ENCODE measurements at regions not wholly inside any gene's neighbourhood (a gene's known extent, or its start where the extent isn't known, plus 50 kb on each side); places are given as distances from the start of the nearest gene placed in this dataset.

DNA sequence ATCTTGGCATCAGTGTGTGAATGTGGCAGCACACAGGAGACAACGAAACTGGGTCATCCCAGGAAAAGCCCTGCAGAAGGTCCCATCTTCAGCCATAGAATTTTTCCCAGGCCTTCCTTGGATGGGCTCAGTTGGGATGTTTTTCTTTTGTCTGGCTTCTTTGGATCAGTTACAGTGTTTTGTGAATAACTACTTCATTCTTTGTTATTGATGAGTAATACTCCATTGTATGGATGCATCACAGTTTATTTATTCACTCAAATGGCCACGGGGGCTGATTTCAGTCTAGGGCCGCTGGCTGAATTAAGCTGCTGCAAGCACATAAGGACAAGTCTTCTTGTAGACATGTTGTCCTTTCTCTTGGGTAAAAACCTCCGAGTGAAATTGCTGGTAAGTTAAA lies 81.3 kb upstream of the CD93 start:
- DNase-seq (ENCODE audit: low read depth), result no peak

DNA sequence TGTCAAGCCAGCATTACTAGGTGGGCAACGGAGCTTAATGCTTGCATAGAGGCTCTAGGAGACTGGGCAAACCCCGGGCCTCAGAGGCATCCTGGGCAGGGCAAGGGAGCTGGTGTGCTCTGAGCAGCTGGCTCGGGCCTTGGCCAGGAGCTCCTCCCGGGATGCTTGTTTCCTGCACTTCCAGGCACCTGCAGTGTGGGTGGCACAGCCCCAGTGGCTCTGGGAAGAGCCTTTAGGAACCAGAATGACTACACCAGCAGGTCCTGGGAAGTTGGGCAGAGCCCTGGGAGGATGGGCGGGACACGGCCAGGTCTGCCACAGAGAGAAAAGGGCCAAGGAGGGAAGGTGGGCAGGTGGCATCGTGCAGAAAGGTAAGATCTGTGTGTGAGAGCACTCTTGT lies 80.4 kb upstream of the CD93 start:
- no peak for DNase-seq (ENCODE audit: low read depth)

GRCh38 chr20:23165964-23166363 lies 79.8 kb upstream of the CD93 start:
- no peak for DNase-seq (ENCODE audit: low read depth)

- no peak for DNase-seq (ENCODE audit: low read depth)
Observed at GRCh38 chr20:23165307-23165750, 79.2 kb upstream of the CD93 start.

GRCh38 chr20:23164176-23164601 lies 78.1 kb upstream of the CD93 start:
- DNase-seq (ENCODE audit: low read depth), result no peak

GRCh38 chr20:23163562-23163961 lies 77.4 kb upstream of the CD93 start:
- no peak for DNase-seq (ENCODE audit: low read depth)

- DNase-seq (ENCODE audit: low read depth), result no peak
Observed at GRCh38 chr20:23162887-23163286, 76.8 kb upstream of the CD93 start.

GRCh38 chr20:23161968-23162696 lies 76.0 kb upstream of the CD93 start:
- peak; percentile 79 for DNase-seq (ENCODE audit: low read depth)

- no peak for DNase-seq (ENCODE audit: low read depth)
Observed at GRCh38 chr20:23161244-23161891, 75.2 kb upstream of the CD93 start.

DNA sequence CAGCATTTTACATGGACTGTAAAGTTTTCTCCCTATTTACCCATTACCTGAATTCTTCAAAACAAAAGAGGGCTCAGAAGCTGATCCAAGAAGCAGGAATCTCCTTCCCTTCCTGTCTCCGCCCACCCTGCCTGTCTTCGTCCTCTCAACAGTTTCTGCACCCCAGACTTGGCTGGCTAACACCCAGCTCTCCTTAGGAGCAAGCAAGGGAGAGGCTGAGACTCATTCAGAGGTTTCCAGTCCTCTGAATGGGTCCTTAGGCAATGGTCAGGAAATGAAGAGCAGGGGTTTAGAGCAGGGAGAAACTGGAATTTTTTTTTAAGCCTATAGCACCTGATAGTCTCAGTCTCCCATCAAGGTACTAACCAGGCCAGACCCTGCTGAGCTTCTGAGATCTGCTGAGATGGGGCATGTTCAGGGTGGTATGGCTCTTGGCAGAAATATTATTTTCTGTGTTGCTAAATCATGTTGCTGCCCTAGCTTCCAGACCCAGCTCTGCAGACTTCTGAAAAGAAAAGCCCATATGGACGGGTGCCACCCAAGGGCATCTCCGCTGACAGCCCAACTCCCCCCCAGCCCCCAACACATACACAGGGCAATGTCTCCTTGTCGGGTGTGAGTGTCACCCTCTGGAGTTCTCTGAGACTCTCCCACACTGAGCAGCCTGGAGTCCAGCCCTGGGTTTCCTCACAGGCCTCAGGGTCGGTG lies 74.6 kb upstream of the CD93 start:
- DNase-seq (ENCODE audit: low read depth), result no peak

GRCh38 chr20:23159947-23160318 lies 73.8 kb upstream of the CD93 start:
- DNase-seq (ENCODE audit: low read depth), result no peak

DNA sequence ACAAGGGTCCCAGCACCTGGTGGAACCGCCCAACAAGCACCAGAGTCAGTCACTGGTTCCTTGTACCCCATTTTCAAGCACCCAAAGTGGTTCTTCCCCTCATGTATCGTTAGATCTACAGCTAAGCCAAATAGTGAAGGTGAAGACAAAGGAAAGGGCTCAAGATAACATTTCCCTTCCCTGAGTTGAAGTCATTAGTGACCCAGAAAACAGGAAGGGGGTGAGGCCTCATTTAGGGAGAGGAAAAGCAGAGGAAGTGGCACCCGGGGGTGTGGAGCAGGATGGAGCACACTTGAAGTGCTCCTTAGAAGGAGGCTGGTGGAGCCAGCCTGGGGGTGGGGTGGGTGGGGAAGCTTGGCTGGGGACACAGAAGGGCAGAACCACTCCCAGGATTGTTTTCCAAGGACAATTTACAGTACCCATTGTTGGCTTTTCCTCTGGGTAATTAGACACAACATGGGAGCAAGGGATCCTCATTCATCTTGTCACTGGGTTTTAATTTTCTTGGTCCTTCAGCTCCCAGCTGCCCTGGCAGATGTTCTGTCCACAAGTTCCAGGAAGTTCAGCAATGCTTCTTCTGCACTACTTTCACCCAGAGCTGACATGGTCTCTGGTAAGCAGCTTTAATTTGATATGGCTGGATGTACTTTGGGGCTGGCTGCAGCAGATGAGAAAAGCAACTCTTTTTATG lies 73.3 kb upstream of the CD93 start:
- no peak for DNase-seq (ENCODE audit: low read depth)

DNA sequence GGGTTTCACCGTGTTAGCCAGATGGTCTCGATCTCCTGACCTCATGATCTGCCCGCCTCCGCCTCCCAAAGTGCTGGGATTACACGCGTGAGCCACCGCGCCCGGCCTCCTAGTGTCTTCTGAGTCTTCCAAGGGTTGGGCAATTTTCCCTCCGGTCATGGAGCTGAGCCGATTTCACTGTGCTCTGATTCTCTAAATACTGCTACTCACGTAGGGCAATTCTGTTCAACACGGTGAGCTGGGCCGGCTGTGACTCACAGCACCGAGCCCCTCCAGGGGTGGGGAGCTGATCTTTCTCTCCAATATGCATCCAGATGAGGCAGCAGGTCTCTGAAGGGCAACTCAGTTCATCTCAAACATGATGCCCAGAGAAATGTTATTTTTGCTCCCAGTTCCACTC lies 71.6 kb upstream of the CD93 start:
- DNase-seq (ENCODE audit: low read depth), result no peak

DNA sequence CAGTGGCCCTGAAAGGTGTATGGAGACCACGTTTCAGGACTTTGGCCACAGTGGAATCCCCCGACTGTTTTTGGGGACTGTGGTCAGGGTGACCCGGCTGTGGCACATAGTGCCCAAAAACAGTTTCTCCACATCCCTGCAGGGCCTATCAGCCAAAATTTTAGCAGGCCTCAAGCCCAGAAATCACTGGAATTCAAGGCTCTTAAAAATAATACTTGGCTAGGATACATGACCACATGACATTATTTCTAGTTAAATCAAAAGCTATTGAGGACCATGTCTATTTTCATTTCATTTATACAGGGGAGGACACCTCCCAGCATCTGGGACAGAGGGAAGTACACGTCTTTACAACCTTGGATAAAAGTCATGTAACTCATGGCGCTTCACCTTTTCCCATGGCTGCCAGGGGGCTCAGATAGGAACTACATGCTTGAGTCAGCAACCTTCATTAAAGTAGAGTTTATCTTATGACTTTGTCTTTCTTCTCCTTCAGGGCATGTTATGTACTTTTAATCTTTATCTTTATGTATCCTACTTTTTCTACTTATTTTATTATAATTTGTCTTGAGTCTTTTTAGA lies 70.8 kb upstream of the CD93 start:
- DNase-seq (ENCODE audit: low read depth), result no peak

DNA sequence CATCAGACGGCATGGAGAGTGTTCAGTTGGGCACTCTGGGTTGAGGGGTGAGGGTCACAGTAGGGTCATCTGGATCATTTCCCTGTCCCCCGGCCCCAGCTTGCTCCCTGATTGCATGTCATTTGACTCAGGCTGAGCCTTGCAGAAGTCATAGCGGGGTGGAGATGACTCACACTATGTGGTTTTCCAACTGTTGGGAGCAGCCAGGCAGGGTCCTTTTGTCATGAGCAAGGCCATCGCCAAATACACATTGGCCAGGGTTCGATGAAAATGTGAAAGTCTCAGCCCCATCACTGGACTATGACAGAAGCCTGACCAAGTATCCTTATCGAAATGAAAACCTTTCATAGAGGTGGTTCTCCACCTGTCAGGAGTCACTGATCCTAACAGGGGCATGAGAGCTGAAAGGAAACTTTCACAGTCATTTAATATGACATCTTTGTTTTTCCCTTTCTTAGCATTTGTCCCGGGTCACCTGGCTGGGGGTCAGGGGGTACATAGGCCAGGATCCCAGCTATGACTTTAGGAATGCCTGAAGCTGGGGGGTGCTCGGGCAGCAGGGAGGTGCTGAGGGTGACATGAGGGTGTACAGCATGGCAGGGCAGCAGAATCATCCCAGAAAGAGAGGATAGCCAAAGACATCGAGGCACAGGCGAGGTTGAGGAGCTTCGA lies 70.2 kb upstream of the CD93 start:
- peak; percentile 47 for DNase-seq (ENCODE audit: low read depth)

GRCh38 chr20:23155141-23155590 lies 69.0 kb upstream of the CD93 start:
- DNase-seq (ENCODE audit: low read depth), result no peak

DNA sequence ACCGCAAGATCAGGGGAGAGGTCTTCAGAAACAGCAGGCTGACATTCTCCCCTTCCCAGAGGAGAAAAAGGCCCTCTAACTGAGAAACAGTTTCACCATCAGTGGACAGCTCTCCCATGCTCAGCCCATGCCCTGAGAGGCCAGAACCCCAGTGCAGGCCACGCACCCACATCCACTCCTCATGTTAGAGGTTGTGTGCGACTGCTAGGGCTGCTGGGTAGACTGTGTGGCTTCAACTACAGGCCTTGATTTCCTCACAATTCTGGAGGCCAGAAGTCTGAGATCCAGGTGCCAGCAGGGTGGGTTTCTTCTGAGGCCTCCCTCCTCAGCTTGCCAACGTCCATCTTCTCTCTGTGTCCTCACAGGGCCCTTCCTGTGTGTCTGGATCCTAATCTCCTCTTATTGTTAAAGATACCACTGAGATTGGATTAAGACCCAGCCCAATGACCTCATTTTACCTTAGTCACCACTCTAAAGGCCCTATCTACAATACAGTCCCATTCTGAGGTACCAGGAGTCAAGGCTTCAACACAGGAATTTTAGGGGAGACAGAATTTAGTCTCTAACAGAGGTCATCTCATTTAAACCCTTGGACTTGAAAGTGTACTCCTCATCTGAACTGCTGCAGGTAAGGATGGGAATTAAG lies 67.7 kb upstream of the CD93 start:
- no peak for DNase-seq (ENCODE audit: low read depth)

DNA sequence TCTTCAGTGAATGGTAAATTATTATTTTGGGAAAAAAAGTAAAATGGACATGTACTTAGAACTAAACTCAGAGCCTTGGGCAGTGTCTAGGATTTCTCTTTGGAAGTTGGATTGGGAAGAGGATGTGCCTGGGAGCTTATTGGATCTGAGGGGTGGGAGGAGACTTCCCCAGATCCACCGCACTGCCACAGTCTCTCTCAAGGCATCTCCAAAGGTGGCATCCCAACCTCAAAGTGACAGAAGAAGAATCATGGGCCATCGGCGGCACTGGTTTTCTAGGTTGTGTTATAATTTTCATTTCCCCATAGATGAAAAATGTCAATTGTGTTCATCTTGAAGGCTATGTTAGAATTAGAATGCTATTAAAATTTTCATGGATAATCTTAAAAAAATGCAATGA lies 66.8 kb upstream of the CD93 start:
- no peak for DNase-seq (ENCODE audit: low read depth)

DNA sequence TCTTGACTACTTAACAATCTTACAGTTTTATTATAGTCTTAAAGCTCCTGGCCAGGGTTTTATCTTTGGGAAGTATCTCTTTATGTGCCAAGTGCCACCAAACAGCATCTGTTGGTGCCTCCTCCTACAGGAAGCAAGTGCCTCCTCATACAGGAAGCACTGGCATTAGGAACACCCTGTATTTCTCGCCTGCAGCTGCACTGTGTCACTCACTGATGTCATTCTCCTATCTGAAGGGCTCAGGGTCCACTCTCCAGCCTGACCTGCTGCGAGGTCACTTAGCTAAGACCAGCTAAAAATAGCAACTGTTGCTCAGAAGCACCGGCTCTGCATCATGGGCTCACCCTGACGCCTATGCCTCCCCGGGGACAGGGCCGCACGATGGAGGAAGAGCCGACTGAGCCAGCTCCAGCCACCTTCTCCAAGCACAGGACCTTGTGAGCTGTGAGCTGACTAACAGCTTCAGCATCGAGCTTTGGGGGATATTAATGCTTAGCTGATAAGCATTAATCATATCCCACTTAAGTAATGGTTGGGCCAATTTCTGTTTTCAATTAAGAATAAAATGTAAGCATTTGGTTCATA lies 66.3 kb upstream of the CD93 start:
- peak; percentile 51 for DNase-seq (ENCODE audit: low read depth)

DNA sequence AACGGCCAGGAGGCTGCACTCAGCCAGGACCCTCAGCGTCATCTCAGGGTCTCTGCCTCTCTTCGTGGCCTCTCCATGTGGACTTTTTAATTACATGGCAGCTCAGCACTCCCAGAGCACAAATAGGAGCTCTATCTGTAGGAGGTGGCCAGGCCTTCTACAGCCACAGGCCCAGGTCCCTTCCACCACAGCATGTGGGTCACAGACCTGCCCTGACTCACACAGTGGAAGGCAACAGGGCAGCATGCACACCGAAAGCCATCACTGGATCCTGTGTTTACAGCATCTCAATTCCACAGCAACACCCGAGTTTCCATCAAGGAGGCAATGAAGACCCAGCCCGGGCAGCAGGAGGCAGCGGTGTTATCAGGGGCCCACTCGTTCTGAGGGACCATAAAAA lies 65.8 kb upstream of the CD93 start:
- DNase-seq (ENCODE audit: low read depth), result no peak

All from fibroblast of the conjunctiva (primary cell).